IMR-90 (cell line): ENCODE measurements at regions not wholly inside any gene's neighbourhood (a gene's known extent, or its start where the extent isn't known, plus 50 kb on each side); places are given as distances from the start of the nearest gene placed in this dataset.

Experiments
- ATAC-seq: fragments of 200-7000 bp; cut with Tn5 transposase; 2 replicates; pipeline ENCODE4 v1.9.1; 2020; ENCODE audit warnings: low read depth, mild to moderate bottlenecking, moderate library complexity
- BruUV-seq: library from RNA; stranded (reverse); fragments of 400-500 nt; replicated peaks from 2 replicates; lab custom pipeline; 2021; lab: Mats Ljungman, UMichigan
- CTCF ChIA-PET: fragments of 300-600 bp; formaldehyde crosslinking; extraction: SDS; loops from one replicate; lab custom pipeline; 2021; ENCODE audit warnings: antibody characterized with exemption; lab: Yijun Ruan, JAX
- POLR2A ChIA-PET: fragments of 300-600 bp; sonication (Branson Sonifier 250); formaldehyde crosslinking; loops from one replicate; lab custom pipeline; 2022; ENCODE audit warnings: antibody characterized with exemption; ENCODE audit not compliant: unreplicated experiment; lab: Charles Lee
- DNase-seq: peaks from one replicate; pipeline ENCODE4 v3.0.0; 2013
- H2AFZ ChIP-seq: replicated peaks from 2 replicates; pipeline ENCODE3; 2013; ENCODE audit warnings: low read length, mild to moderate bottlenecking; ENCODE audit not compliant: poor library complexity
- H2AK5ac ChIP-seq: 2 replicates; pipeline ENCODE4 v1.6.1; 2013; ENCODE audit warnings: low read depth, low read length, inconsistent platforms
- H2AK9ac ChIP-seq: replicated peaks from 2 replicates; pipeline ENCODE3; 2013; ENCODE audit warnings: mild to moderate bottlenecking, low read depth, low read length, moderate library complexity; ENCODE audit not compliant: poor library complexity
- H2BK120ac ChIP-seq: 2 replicates; pipeline ENCODE4 v1.6.1; 2013; ENCODE audit warnings: low read depth, low read length, inconsistent platforms
- H2BK15ac ChIP-seq: 3 replicates; pipeline ENCODE4 v1.6.1; 2013; ENCODE audit warnings: low read depth, low read length, inconsistent platforms
- H2BK20ac ChIP-seq: 2 replicates; pipeline ENCODE4 v1.6.1; 2013; ENCODE audit warnings: low read depth, mild to moderate bottlenecking, inconsistent platforms, low read length, moderate library complexity
- H2BK5ac ChIP-seq: 2 replicates; pipeline ENCODE4 v1.6.1; 2013; ENCODE audit warnings: mild to moderate bottlenecking, low read depth, low read length, inconsistent platforms; ENCODE audit not compliant: poor library complexity, severe bottlenecking
- H3K14ac ChIP-seq: replicated peaks from 2 replicates; pipeline ENCODE4 v1.6.1; 2013; ENCODE audit warnings: low read depth, low read length, inconsistent platforms
- H3K18ac ChIP-seq: 2 replicates; pipeline ENCODE4 v1.6.1; 2013; ENCODE audit warnings: low read depth, low read length, control low read depth
- H3K23ac ChIP-seq: 2 replicates; pipeline ENCODE4 v1.6.1; 2013; ENCODE audit warnings: low read depth, low read length, inconsistent platforms
- H3K27ac ChIP-seq: 2 replicates; pipeline ENCODE4 v1.5.1; 2013; ENCODE audit warnings: mild to moderate bottlenecking, control low read depth, low read length; ENCODE audit not compliant: insufficient read depth
- H3K27me3 ChIP-seq: 2 replicates; pipeline ENCODE4 v1.6.1; 2013; ENCODE audit warnings: low read length; ENCODE audit not compliant: control insufficient read depth, insufficient read depth
- H3K36me3 ChIP-seq: 2 replicates; pipeline ENCODE4 v1.6.1; 2013; ENCODE audit warnings: low read length, mixed read lengths; ENCODE audit not compliant: control insufficient read depth, insufficient read depth
- H3K4ac ChIP-seq: 2 replicates; pipeline ENCODE4 v1.6.1; 2013; ENCODE audit warnings: low read depth, low read length, inconsistent platforms
- H3K4me1 ChIP-seq: 2 replicates; pipeline ENCODE4 v1.6.1; 2013; ENCODE audit warnings: low read length, mixed read lengths; ENCODE audit not compliant: control insufficient read depth, insufficient read depth
- H3K4me2 ChIP-seq: 2 replicates; pipeline ENCODE4 v1.6.1; 2013; ENCODE audit warnings: low read depth, mild to moderate bottlenecking, control low read depth, low read length, moderate library complexity
- H3K4me3 ChIP-seq: 2 replicates; pipeline ENCODE4 v1.5.1; 2013; ENCODE audit warnings: low read depth, mild to moderate bottlenecking, control low read depth, low read length, moderate library complexity; ENCODE audit not compliant: insufficient read depth
- H3K56ac ChIP-seq: 2 replicates; pipeline ENCODE4 v1.6.1; 2013; ENCODE audit warnings: low read length, inconsistent platforms; ENCODE audit not compliant: insufficient read depth; ENCODE audit errors: extremely low read depth
- H3K79me1 ChIP-seq, 2 experiments: 2 replicates each; pipeline ENCODE4 v1.6.1; 2013; ENCODE audit warnings: low read length in 2 of 2, inconsistent platforms in 1 of 2, low read depth in 1 of 2
- H3K9ac ChIP-seq: 2 replicates; pipeline ENCODE4 v1.6.1; 2013; ENCODE audit warnings: low read depth, low read length, control low read depth
- H3K9me1 ChIP-seq: 2 replicates; pipeline ENCODE4 v1.6.1; 2013; ENCODE audit warnings: low read length, inconsistent platforms; ENCODE audit not compliant: insufficient read depth
- H3K9me3 ChIP-seq: 2 replicates; pipeline ENCODE4 v1.6.1; 2013; ENCODE audit warnings: low read length; ENCODE audit not compliant: control insufficient read depth, insufficient read depth
- H4K20me1 ChIP-seq: 2 replicates; pipeline ENCODE4 v1.6.1; 2013; ENCODE audit warnings: low read length, inconsistent platforms; ENCODE audit not compliant: insufficient read depth
- H4K5ac ChIP-seq: 2 replicates; pipeline ENCODE4 v1.6.1; 2013; ENCODE audit warnings: mild to moderate bottlenecking, low read depth, low read length, control low read depth
- H4K8ac ChIP-seq, 2 experiments: 2 replicates each; pipeline ENCODE4 v1.6.1; 2013; ENCODE audit warnings: low read depth in 2 of 2, low read length in 2 of 2, control low read depth in 1 of 2, inconsistent platforms in 1 of 2
- H4K91ac ChIP-seq: 2 replicates; pipeline ENCODE4 v1.6.1; 2013; ENCODE audit warnings: low read depth, low read length, inconsistent platforms; ENCODE audit not compliant: insufficient read depth
- BHLHE40 ChIP-seq: fragments of 150-350 bp; IDR thresholded peaks from 2 replicates; pipeline ENCODE4 v1.6.1; 2016; ENCODE audit warnings: mild to moderate bottlenecking, low read depth, low read length
- CEBPB ChIP-seq: IDR thresholded peaks from 2 replicates; pipeline ENCODE4 v1.6.1; 2012; ENCODE audit warnings: low read depth, low read length, improper control_type of control experiment
- CHD1 ChIP-seq: IDR thresholded peaks from 2 replicates; pipeline ENCODE4 v1.6.1; 2012; ENCODE audit warnings: low read depth, low read length, improper control_type of control experiment
- MAFK ChIP-seq: IDR thresholded peaks from 2 replicates; pipeline ENCODE4 v1.6.1; 2012; ENCODE audit warnings: low read depth, low read length, improper control_type of control experiment
- MAZ ChIP-seq: IDR thresholded peaks from 2 replicates; pipeline ENCODE4 v1.6.1; 2012; ENCODE audit warnings: low read depth, mild to moderate bottlenecking, low read length, improper control_type of control experiment, moderate library complexity, borderline replicate concordance
- POLR2A ChIP-seq: IDR thresholded peaks from 2 replicates; pipeline ENCODE4 v1.6.1; 2012; ENCODE audit warnings: mild to moderate bottlenecking, low read depth, low read length
- RCOR1 ChIP-seq: IDR thresholded peaks from 2 replicates; pipeline ENCODE4 v1.6.1; 2012; ENCODE audit warnings: mild to moderate bottlenecking, low read length, improper control_type of control experiment; ENCODE audit not compliant: insufficient replicate concordance
- RFX5 ChIP-seq: IDR thresholded peaks from 2 replicates; pipeline ENCODE4 v1.8.0; 2012; ENCODE audit warnings: low read depth, mild to moderate bottlenecking, low read length, moderate library complexity
- SMC3 ChIP-seq: fragments of 150-350 bp; IDR thresholded peaks from 2 replicates; pipeline ENCODE4 v1.6.1; 2016; ENCODE audit warnings: low read depth, mild to moderate bottlenecking, antibody characterized with exemption, low read length, moderate library complexity
- dilution Hi-C: fragments of 300-500 bp; cut with HindIII; formaldehyde crosslinking; loops from one replicate; pipeline ENCODE4 v1.14.3; 2018; ENCODE audit warnings: low sequenced_read_pairs; ENCODE audit not compliant: unreplicated experiment
- in situ Hi-C: fragments of 300-500 bp; cut with MboI; formaldehyde crosslinking; loops from 3 replicates; pipeline ENCODE4 v1.14.3; 2019; ENCODE audit warnings: low sequenced_read_pairs, inconsistent platforms, mixed read lengths
- intact Hi-C: fragments of 100-400 bp; cut with micrococcal nuclease; formaldehyde crosslinking; loops from 2 replicates; pipeline ENCODE4 v1.10.0; 2022
- TF ChIP-seq, protein P1 (sequence below): fragments of 150-350 bp; IDR thresholded peaks from 2 replicates; pipeline ENCODE4 v1.6.1; 2016; ENCODE audit warnings: low read depth, mild to moderate bottlenecking, low read length, moderate library complexity, borderline replicate concordance
- TF ChIP-seq, protein P2 (sequence below): conservative IDR thresholded peaks from 2 replicates; pipeline ENCODE4 v1.5.1; 2012; ENCODE audit warnings: mild to moderate bottlenecking, low read depth, low read length, improper control_type of control experiment

- no peak overlapping the region for H2AK5ac ChIP-seq
- H3K9me1 ChIP-seq = no peaks in the 10 kb centered on the region
- no peak overlapping the region for H3K14ac ChIP-seq
- no peak overlapping the region for H3K18ac ChIP-seq
- TF ChIP-seq RFX5 (no peak), BHLHE40 (no peak), MAZ (no peak), POLR2A (no peak), CEBPB (no peak), RCOR1 (no peak), CHD1 (no peak), MAFK (no peak), SMC3 (no peak)
- TF ChIP-seq, protein P1, sequence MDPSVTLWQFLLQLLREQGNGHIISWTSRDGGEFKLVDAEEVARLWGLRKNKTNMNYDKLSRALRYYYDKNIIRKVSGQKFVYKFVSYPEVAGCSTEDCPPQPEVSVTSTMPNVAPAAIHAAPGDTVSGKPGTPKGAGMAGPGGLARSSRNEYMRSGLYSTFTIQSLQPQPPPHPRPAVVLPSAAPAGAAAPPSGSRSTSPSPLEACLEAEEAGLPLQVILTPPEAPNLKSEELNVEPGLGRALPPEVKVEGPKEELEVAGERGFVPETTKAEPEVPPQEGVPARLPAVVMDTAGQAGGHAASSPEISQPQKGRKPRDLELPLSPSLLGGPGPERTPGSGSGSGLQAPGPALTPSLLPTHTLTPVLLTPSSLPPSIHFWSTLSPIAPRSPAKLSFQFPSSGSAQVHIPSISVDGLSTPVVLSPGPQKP = no peak
- TF ChIP-seq, protein P2, sequence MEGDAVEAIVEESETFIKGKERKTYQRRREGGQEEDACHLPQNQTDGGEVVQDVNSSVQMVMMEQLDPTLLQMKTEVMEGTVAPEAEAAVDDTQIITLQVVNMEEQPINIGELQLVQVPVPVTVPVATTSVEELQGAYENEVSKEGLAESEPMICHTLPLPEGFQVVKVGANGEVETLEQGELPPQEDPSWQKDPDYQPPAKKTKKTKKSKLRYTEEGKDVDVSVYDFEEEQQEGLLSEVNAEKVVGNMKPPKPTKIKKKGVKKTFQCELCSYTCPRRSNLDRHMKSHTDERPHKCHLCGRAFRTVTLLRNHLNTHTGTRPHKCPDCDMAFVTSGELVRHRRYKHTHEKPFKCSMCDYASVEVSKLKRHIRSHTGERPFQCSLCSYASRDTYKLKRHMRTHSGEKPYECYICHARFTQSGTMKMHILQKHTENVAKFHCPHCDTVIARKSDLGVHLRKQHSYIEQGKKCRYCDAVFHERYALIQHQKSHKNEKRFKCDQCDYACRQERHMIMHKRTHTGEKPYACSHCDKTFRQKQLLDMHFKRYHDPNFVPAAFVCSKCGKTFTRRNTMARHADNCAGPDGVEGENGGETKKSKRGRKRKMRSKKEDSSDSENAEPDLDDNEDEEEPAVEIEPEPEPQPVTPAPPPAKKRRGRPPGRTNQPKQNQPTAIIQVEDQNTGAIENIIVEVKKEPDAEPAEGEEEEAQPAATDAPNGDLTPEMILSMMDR = no peak
- no peak overlapping the region for H3K4me2 ChIP-seq
- no peaks in the 10 kb centered on the region for H4K20me1 ChIP-seq
- H4K91ac ChIP-seq = no peak overlapping the region
- no peaks in the 10 kb centered on the region for H3K4me1 ChIP-seq
- H2BK120ac ChIP-seq = no peak overlapping the region
- H3K4me3 ChIP-seq = no peak overlapping the region
- H2BK5ac ChIP-seq = no peak overlapping the region
- no peak overlapping the region for H3K4ac ChIP-seq
- dilution Hi-C loops = no loop called here
- no peaks in the 10 kb centered on the region for H3K9me3 ChIP-seq
- DNase-seq (no peak), ATAC-seq (no peak)
- no peaks in the 10 kb centered on the region for H3K27me3 ChIP-seq
- no peak overlapping the region for H2AFZ ChIP-seq
- H4K5ac ChIP-seq = no peak overlapping the region
- no peak overlapping the region for H2AK9ac ChIP-seq
- no peaks in the 10 kb centered on the region for H3K36me3 ChIP-seq
- POLR2A ChIA-PET = no interaction called here
- no peak overlapping the region for H3K23ac ChIP-seq
- H3K56ac ChIP-seq = no peak overlapping the region
- no TSS peak for BruUV-seq
- in situ Hi-C loops = no loop called here
- intact Hi-C loops = no loop called here
- no peak overlapping the region for H4K8ac ChIP-seq
- H3K9ac ChIP-seq = no peak overlapping the region
- no peaks in the 10 kb centered on the region for H3K79me1 ChIP-seq
- H2BK20ac ChIP-seq = no peak overlapping the region
- no peak overlapping the region for H3K27ac ChIP-seq
- H2BK15ac ChIP-seq = no peak overlapping the region
- CTCF ChIA-PET = interaction anchor here (0.6 kb wide), 2 partner anchors 110 to 1938 kb away, joined by 3 to 7 read pairs; no protein-coding TSS in a partner anchor
Observed at GRCh38 chr5:100965291-100965690, 62.2 kb upstream of the ST8SIA4 start.
